ENCODE measurements at regions not wholly inside any gene's neighbourhood (a gene's known extent, or its start where the extent isn't known, plus 50 kb on each side); places are given as distances from the start of the nearest gene placed in this dataset.

GRCh38 chr4:124874172-124874450, 161.6 kb upstream of the ANKRD50 start:
- TF ChIP-seq REST (IDR thresholded peaks at IDR 0.05; ENCODE audit: insufficient read depth in 1 of 2, low read depth in 2 of 2, low read length in 2 of 2) = no peak
- TF ChIP-seq POLR2AphosphoS5 (IDR thresholded peaks at IDR 0.05; ENCODE audit: low read depth, low read length) = no peak
- no peak for TF ChIP-seq TAF1 (IDR thresholded peaks at IDR 0.05; ENCODE audit: borderline replicate concordance, insufficient read depth, low read length)
- no peak for TF ChIP-seq SIN3A (IDR thresholded peaks at IDR 0.05; ENCODE audit: borderline replicate concordance, insufficient read depth, low read length)
- TF ChIP-seq FOXP2 (optimal IDR thresholded peaks at IDR 0.05; ENCODE audit: borderline replicate concordance, extremely low read depth, extremely low read length, insufficient read depth) = no peak
